GM12872 (cell line): ENCODE measurements at regions not wholly inside any gene's neighbourhood (a gene's known extent, or its start where the extent isn't known, plus 50 kb on each side); places are given as distances from the start of the nearest gene placed in this dataset.

Experiments
- CTCF ChIP-seq: IDR thresholded peaks from 3 replicates; pipeline ENCODE4 v1.5.1; 2011; ENCODE audit warnings: low read depth, mild to moderate bottlenecking, low read length, moderate library complexity; ENCODE audit not compliant: insufficient read depth

- TF ChIP-seq CTCF, result no peak
Measured at GRCh38 chr3:107206945-107207344, 170.3 kb upstream of the CCDC54 start.

GRCh38 chr3:107208100-107208499 lies 169.1 kb upstream of the CCDC54 start:
- TF ChIP-seq CTCF, result no peak

GRCh38 chr3:107208796-107209195 lies 168.4 kb upstream of the CCDC54 start:
- no peak for TF ChIP-seq CTCF

- TF ChIP-seq CTCF, result no peak
Measured at GRCh38 chr3:107209302-107209990, 167.8 kb upstream of the CCDC54 start.

GRCh38 chr3:107211608-107212007 lies 165.6 kb upstream of the CCDC54 start:
- no peak for TF ChIP-seq CTCF

- TF ChIP-seq CTCF, result no peak
Measured at GRCh38 chr3:107212618-107213017, 164.6 kb upstream of the CCDC54 start.

- no peak for TF ChIP-seq CTCF
Measured at GRCh38 chr3:107213044-107213669, 164.1 kb upstream of the CCDC54 start.
